WTC11 (cell line): ENCODE measurements at regions not wholly inside any gene's neighbourhood (a gene's known extent, or its start where the extent isn't known, plus 50 kb on each side); places are given as distances from the start of the nearest gene placed in this dataset.

Source experiments
- ATAC-seq: fragments of 200-7000 bp; cut with Tn5 transposase; 2 replicates; pipeline ENCODE4 v1.10.0; 2021; ENCODE audit warnings: mild to moderate bottlenecking, moderate library complexity
- CTCF ChIA-PET: fragments of 300-600 bp; sonication (Branson Sonifier 250); formaldehyde crosslinking; loops from one replicate; lab custom pipeline; 2021; ENCODE audit warnings: antibody characterized with exemption; lab: Charles Lee
- POLR2A ChIA-PET: fragments of 350-600 bp; sonication (Branson Sonifier 250); formaldehyde crosslinking; loops from one replicate; lab custom pipeline; 2021; ENCODE audit warnings: antibody characterized with exemption; lab: Charles Lee
- DNase-seq: peaks from one replicate; pipeline ENCODE4 v3.0.0; 2021; ENCODE audit warnings: low spot score
- H3K27ac Mint-ChIP-seq: 2 replicates; pipeline ENCODE4 v1.8.0; 2021; ENCODE audit warnings: mixed read lengths
- H3K27me3 Mint-ChIP-seq: 2 replicates; pipeline ENCODE4 v1.8.0; 2021; ENCODE audit warnings: low read depth, mild to moderate bottlenecking, moderate library complexity, mixed read lengths
- H3K36me3 Mint-ChIP-seq: 2 replicates; pipeline ENCODE4 v1.8.0; 2021; ENCODE audit warnings: mixed read lengths
- H3K4me1 Mint-ChIP-seq: 2 replicates; pipeline ENCODE4 v1.8.0; 2022; ENCODE audit warnings: mixed read lengths
- H3K4me3 Mint-ChIP-seq: 2 replicates; pipeline ENCODE4 v1.8.0; 2021; ENCODE audit warnings: mild to moderate bottlenecking, moderate library complexity, mixed read lengths
- H3K9me3 Mint-ChIP-seq: 2 replicates; pipeline ENCODE4 v1.8.0; 2021; ENCODE audit warnings: mixed read lengths
- JAZF1 ChIP-seq: fragments of 250-450 bp; sonication (Bioruptor Pico); IDR thresholded peaks from 2 replicates; pipeline ENCODE4 v1.9.0; 2021; ENCODE audit warnings: moderate library complexity, mild to moderate bottlenecking, inconsistent platforms
- JUN ChIP-seq: sonication (generic); formaldehyde crosslinking; IDR thresholded peaks from 2 replicates; pipeline ENCODE4 v1.8.0; 2023; ENCODE audit warnings: mild to moderate bottlenecking, missing genetic modification reagents
- PRRX2 ChIP-seq: fragments of 250-450 bp; sonication (Bioruptor Pico); IDR thresholded peaks from 2 replicates; pipeline ENCODE4 v1.8.0; 2021; ENCODE audit warnings: mild to moderate bottlenecking
- ZNF138 ChIP-seq: sonication (generic); formaldehyde crosslinking; conservative IDR thresholded peaks from 2 replicates; pipeline ENCODE4 v1.8.1; 2022; ENCODE audit warnings: mild to moderate bottlenecking, moderate library complexity, missing genetic modification reagents
- ZNF263 ChIP-seq: sonication (generic); formaldehyde crosslinking; IDR thresholded peaks from 2 replicates; pipeline ENCODE4 v1.8.1; 2022; ENCODE audit warnings: low read depth, mild to moderate bottlenecking, moderate library complexity, missing genetic modification reagents
- TF ChIP-seq, protein P1 (sequence below): sonication (generic); formaldehyde crosslinking; IDR thresholded peaks from 2 replicates; pipeline ENCODE4 v1.8.1; 2022; ENCODE audit warnings: missing genetic modification reagents, borderline replicate concordance
- TF ChIP-seq, protein P2 (sequence below): fragments of 250-450 bp; sonication (Bioruptor Pico); conservative IDR thresholded peaks from 2 replicates; pipeline ENCODE4 v1.9.0; 2021; ENCODE audit warnings: mild to moderate bottlenecking
- TF ChIP-seq, protein P3 (sequence below): sonication (generic); formaldehyde crosslinking; IDR thresholded peaks from 2 replicates; pipeline ENCODE4 v1.8.0; 2022; ENCODE audit warnings: mild to moderate bottlenecking, missing genetic modification reagents
- TF ChIP-seq, protein P4 (sequence below): sonication (generic); formaldehyde crosslinking; IDR thresholded peaks from 2 replicates; pipeline ENCODE4 v1.8.0; 2023; ENCODE audit warnings: missing genetic modification reagents
- TF ChIP-seq, protein P5 (sequence below): sonication (generic); formaldehyde crosslinking; IDR thresholded peaks from 2 replicates; pipeline ENCODE4 v1.8.1; 2022; ENCODE audit warnings: low read depth, missing genetic modification reagents, borderline replicate concordance
- TF ChIP-seq, protein P6 (sequence below): sonication (generic); formaldehyde crosslinking; IDR thresholded peaks from 2 replicates; pipeline ENCODE4 v1.8.0; 2022; ENCODE audit warnings: missing genetic modification reagents

DNA sequence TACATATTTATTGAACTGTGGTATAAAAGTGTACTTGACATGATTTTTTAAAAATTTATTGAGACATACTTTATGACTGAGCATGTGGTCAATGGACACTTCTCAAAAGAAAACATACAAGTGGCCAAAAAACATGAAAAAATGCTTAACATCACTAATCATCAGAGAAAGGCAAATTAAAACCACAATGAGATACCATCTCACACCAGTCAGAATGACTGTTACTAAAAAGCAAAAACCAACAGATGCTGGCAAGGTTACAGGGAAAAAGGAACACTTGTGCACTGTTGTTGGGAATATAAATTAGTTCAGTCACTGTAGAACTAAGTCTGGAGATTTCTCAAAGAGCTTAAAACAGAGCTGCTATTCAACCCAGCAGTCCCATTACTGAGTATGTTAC lies 1177.6 kb downstream of the GALC start (continued):
- TF ChIP-seq, protein P1, sequence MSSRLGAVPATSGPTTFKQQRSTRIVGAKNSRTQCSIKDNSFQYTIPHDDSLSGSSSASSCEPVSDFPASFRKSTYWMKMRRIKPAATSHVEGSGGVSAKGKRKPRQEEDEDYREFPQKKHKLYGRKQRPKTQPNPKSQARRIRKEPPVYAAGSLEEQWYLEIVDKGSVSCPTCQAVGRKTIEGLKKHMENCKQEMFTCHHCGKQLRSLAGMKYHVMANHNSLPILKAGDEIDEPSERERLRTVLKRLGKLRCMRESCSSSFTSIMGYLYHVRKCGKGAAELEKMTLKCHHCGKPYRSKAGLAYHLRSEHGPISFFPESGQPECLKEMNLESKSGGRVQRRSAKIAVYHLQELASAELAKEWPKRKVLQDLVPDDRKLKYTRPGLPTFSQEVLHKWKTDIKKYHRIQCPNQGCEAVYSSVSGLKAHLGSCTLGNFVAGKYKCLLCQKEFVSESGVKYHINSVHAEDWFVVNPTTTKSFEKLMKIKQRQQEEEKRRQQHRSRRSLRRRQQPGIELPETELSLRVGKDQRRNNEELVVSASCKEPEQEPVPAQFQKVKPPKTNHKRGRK (CRISPR knock-in tag), result no peak
- TF ChIP-seq ZNF138 (CRISPR knock-in tag) (no peak), ZNF263 (no peak), PRRX2 (CRISPR knock-in tag) (no peak)
- TF ChIP-seq, protein P2, sequence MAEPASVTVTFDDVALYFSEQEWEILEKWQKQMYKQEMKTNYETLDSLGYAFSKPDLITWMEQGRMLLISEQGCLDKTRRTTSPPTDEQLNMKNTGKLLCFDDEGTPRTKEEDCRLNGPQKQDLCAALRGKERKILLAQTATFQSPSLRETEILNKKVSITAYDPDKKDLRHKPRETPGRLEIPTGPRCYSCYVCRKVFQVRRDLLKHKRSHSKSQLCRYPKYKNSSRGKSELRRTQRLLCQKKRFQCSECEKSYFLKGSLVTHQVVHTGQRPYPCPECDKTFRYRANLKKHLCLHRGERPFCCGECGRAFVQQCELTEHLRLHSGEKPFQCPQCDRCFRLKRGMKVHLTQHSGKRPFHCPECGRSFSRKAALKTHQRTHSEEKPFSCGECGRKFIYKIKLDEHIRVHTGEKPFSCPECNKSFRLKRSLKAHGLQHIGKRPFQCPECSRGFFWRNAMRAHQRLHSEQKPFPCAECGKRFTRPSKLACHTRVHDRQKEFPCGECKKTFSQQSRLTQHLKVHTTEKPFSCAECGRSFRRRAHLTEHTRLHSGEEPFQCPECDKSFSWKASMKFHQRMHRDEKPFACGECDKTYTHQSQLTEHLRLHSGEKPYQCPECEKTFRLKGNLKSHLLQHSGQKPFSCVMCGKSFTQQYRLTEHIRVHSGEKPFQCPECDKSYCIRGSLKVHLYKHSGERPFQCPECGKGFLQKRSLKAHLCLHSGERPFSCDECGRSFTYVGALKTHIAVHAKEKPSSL, result no peak

DNA sequence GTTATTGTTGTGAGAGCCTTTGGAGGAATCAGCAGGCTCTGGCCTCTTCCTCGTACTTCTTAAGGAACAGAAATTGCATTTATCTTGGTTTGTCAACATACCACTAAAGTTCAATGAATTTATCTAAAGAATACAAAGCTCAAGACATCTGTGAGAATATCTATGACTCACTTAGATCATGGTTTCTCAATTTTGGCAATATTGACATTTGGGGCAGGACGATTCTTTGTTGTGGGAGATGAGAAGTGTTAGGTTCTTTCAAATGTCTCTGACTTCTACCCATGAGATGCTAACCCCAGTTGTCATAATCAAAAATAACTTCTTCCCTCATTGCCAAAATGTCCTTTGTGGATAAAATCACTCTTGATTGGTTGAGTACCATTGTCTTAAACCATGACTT lies 1190.3 kb downstream of the GALC start:
- H3K9me3 Mint-ChIP-seq, result no peaks in the 10 kb centered on the region
- CTCF ChIA-PET, result no interaction called here

More for the DNA sequence above, 1190.3 kb downstream of the GALC start:
- Mint-ChIP-seq H3K27ac (no peak overlapping the region), H3K4me3 (no peak overlapping the region), H3K27me3 (no peaks in the 10 kb centered on the region), H3K36me3 (no peaks in the 10 kb centered on the region), H3K4me1 (no peaks in the 10 kb centered on the region)
- POLR2A ChIA-PET, result no interaction called here
- DNase-seq (no peak), ATAC-seq (no peak)
- TF ChIP-seq JUN (CRISPR knock-in tag) (no peak), JAZF1 (CRISPR knock-in tag) (no peak)
- TF ChIP-seq, protein P3, sequence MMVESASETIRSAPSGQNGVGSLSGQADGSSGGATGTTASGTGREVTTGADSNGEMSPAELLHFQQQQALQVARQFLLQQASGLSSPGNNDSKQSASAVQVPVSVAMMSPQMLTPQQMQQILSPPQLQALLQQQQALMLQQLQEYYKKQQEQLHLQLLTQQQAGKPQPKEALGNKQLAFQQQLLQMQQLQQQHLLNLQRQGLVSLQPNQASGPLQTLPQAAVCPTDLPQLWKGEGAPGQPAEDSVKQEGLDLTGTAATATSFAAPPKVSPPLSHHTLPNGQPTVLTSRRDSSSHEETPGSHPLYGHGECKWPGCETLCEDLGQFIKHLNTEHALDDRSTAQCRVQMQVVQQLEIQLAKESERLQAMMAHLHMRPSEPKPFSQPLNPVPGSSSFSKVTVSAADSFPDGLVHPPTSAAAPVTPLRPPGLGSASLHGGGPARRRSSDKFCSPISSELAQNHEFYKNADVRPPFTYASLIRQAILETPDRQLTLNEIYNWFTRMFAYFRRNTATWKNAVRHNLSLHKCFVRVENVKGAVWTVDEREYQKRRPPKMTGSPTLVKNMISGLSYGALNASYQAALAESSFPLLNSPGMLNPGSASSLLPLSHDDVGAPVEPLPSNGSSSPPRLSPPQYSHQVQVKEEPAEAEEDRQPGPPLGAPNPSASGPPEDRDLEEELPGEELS, result no peak
- TF ChIP-seq, protein P4, sequence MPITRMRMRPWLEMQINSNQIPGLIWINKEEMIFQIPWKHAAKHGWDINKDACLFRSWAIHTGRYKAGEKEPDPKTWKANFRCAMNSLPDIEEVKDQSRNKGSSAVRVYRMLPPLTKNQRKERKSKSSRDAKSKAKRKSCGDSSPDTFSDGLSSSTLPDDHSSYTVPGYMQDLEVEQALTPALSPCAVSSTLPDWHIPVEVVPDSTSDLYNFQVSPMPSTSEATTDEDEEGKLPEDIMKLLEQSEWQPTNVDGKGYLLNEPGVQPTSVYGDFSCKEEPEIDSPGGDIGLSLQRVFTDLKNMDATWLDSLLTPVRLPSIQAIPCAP, result no peak
- TF ChIP-seq, protein P5, sequence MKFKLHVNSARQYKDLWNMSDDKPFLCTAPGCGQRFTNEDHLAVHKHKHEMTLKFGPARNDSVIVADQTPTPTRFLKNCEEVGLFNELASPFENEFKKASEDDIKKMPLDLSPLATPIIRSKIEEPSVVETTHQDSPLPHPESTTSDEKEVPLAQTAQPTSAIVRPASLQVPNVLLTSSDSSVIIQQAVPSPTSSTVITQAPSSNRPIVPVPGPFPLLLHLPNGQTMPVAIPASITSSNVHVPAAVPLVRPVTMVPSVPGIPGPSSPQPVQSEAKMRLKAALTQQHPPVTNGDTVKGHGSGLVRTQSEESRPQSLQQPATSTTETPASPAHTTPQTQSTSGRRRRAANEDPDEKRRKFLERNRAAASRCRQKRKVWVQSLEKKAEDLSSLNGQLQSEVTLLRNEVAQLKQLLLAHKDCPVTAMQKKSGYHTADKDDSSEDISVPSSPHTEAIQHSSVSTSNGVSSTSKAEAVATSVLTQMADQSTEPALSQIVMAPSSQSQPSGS (CRISPR knock-in tag), result no peak
- TF ChIP-seq, protein P6, sequence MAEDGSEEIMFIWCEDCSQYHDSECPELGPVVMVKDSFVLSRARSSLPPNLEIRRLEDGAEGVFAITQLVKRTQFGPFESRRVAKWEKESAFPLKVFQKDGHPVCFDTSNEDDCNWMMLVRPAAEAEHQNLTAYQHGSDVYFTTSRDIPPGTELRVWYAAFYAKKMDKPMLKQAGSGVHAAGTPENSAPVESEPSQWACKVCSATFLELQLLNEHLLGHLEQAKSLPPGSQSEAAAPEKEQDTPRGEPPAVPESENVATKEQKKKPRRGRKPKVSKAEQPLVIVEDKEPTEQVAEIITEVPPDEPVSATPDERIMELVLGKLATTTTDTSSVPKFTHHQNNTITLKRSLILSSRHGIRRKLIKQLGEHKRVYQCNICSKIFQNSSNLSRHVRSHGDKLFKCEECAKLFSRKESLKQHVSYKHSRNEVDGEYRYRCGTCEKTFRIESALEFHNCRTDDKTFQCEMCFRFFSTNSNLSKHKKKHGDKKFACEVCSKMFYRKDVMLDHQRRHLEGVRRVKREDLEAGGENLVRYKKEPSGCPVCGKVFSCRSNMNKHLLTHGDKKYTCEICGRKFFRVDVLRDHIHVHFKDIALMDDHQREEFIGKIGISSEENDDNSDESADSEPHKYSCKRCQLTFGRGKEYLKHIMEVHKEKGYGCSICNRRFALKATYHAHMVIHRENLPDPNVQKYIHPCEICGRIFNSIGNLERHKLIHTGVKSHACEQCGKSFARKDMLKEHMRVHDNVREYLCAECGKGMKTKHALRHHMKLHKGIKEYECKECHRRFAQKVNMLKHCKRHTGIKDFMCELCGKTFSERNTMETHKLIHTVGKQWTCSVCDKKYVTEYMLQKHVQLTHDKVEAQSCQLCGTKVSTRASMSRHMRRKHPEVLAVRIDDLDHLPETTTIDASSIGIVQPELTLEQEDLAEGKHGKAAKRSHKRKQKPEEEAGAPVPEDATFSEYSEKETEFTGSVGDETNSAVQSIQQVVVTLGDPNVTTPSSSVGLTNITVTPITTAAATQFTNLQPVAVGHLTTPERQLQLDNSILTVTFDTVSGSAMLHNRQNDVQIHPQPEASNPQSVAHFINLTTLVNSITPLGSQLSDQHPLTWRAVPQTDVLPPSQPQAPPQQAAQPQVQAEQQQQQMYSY (CRISPR knock-in tag), result no peak
